ENCODE measurements at regions not wholly inside any gene's neighbourhood (a gene's known extent, or its start where the extent isn't known, plus 50 kb on each side); places are given as distances from the start of the nearest gene placed in this dataset.

GRCh38 chr3:87069021-87069420, 78.1 kb upstream of the VGLL3 start:
- no peaks in the 10 kb centered on the region for H3K36me3 Mint-ChIP-seq (ENCODE audit: insufficient read depth, unreplicated experiment)
- no TSS peak for BruUV-seq (replicated peaks)
- H3K27ac Mint-ChIP-seq (ENCODE audit: low read depth, unreplicated experiment), result no peak overlapping the region
- no peak overlapping the region for H3K4me3 Mint-ChIP-seq (ENCODE audit: unreplicated experiment)
- no peaks in the 10 kb centered on the region for H3K27me3 Mint-ChIP-seq (ENCODE audit: insufficient read depth, unreplicated experiment)
- DNase-seq (ENCODE audit: unreplicated experiment), result no peak
- CTCF ChIA-PET, result interaction anchor here (0.7 to 1.0 kb wide), 2 partner anchors 280 to 295 kb away, joined by 3 read pairs; no protein-coding TSS in a partner anchor
- H3K9me3 Mint-ChIP-seq (ENCODE audit: unreplicated experiment), result no peaks in the 10 kb centered on the region
- TF ChIP-seq CTCF (IDR thresholded peaks at IDR 0.05; ENCODE audit: unreplicated experiment), result no peak
- POLR2A ChIA-PET, result no interaction called here
- intact Hi-C loops (cut with micrococcal nuclease), result no loop called here
- H3K4me1 Mint-ChIP-seq (ENCODE audit: insufficient read depth, unreplicated experiment), result no peaks in the 10 kb centered on the region

- H3K9me3 Mint-ChIP-seq (ENCODE audit: unreplicated experiment), result no peaks in the 10 kb centered on the region
- intact Hi-C loops (cut with micrococcal nuclease), result no loop called here
- H3K4me1 Mint-ChIP-seq (ENCODE audit: insufficient read depth, unreplicated experiment), result no peaks in the 10 kb centered on the region
- no TSS peak for BruUV-seq (replicated peaks)
- no peak for DNase-seq (ENCODE audit: unreplicated experiment)
- no peak overlapping the region for H3K27ac Mint-ChIP-seq (ENCODE audit: low read depth, unreplicated experiment)
- H3K4me3 Mint-ChIP-seq (ENCODE audit: unreplicated experiment), result no peak overlapping the region
- no peaks in the 10 kb centered on the region for H3K27me3 Mint-ChIP-seq (ENCODE audit: insufficient read depth, unreplicated experiment)
- POLR2A ChIA-PET, result no interaction called here
- no peak for TF ChIP-seq CTCF (IDR thresholded peaks at IDR 0.05; ENCODE audit: unreplicated experiment)
- CTCF ChIA-PET, result interaction anchor here (1.8 kb wide), 1 partner anchor 17 kb away, joined by 6 read pairs; no protein-coding TSS in a partner anchor
- H3K36me3 Mint-ChIP-seq (ENCODE audit: insufficient read depth, unreplicated experiment), result no peaks in the 10 kb centered on the region
Observed at GRCh38 chr3:87062685-87063084, 71.7 kb upstream of the VGLL3 start.

GRCh38 chr3:87057474-87057873, 66.5 kb upstream of the VGLL3 start:
- intact Hi-C loops (cut with micrococcal nuclease), result no loop called here
- no peak for DNase-seq (ENCODE audit: unreplicated experiment)
- CTCF ChIA-PET, result no interaction called here
- Mint-ChIP-seq H3K9me3 (ENCODE audit: unreplicated experiment) (no peaks in the 10 kb centered on the region), H3K27me3 (ENCODE audit: insufficient read depth, unreplicated experiment) (no peaks in the 10 kb centered on the region), H3K27ac (ENCODE audit: low read depth, unreplicated experiment) (no peak overlapping the region), H3K4me3 (ENCODE audit: unreplicated experiment) (no peak overlapping the region), H3K36me3 (ENCODE audit: insufficient read depth, unreplicated experiment) (no peaks in the 10 kb centered on the region), H3K4me1 (ENCODE audit: insufficient read depth, unreplicated experiment) (peaks cover 10% of the 10 kb centered on the region)
- TF ChIP-seq CTCF (IDR thresholded peaks at IDR 0.05; ENCODE audit: unreplicated experiment), result no peak
- no TSS peak for BruUV-seq (replicated peaks)
- POLR2A ChIA-PET, result no interaction called here

- CTCF ChIA-PET, result interaction anchor here (1.0 kb wide), 1 partner anchor 30 kb away, joined by 3 read pairs; no protein-coding TSS in a partner anchor
- H3K27ac Mint-ChIP-seq (ENCODE audit: low read depth, unreplicated experiment), result no peak overlapping the region
- POLR2A ChIA-PET, result interaction anchor here (1.1 kb wide), 1 partner anchor 60 kb away, joined by 4 read pairs; no protein-coding TSS in a partner anchor
Observed at GRCh38 chr3:87053553-87053952, 62.6 kb upstream of the VGLL3 start.

More at GRCh38 chr3:87053553-87053952, 62.6 kb upstream of the VGLL3 start:
- TF ChIP-seq CTCF (IDR thresholded peaks at IDR 0.05; ENCODE audit: unreplicated experiment), result no peak
- DNase-seq (ENCODE audit: unreplicated experiment), result no peak
- peaks cover 10% of the 10 kb centered on the region for H3K4me1 Mint-ChIP-seq (ENCODE audit: insufficient read depth, unreplicated experiment)
- H3K9me3 Mint-ChIP-seq (ENCODE audit: unreplicated experiment), result no peaks in the 10 kb centered on the region
- intact Hi-C loops (cut with micrococcal nuclease), result no loop called here
- no peaks in the 10 kb centered on the region for H3K27me3 Mint-ChIP-seq (ENCODE audit: insufficient read depth, unreplicated experiment)
- no peak overlapping the region for H3K4me3 Mint-ChIP-seq (ENCODE audit: unreplicated experiment)
- no peaks in the 10 kb centered on the region for H3K36me3 Mint-ChIP-seq (ENCODE audit: insufficient read depth, unreplicated experiment)
- no TSS peak for BruUV-seq (replicated peaks)

Measured in MCF 10A (cell line).